Activated T-helper 1 cell treated with anti-CD3 and anti-CD28 coated beads, Interleukin-12 subunit alpha, Interleukin-12 subunit beta, Interleukin-2, Interleukin-4 antibody, amounts not matched to agents 30 ng/mL and 10 ng/mL and 1 ng/mL, durations not matched to agents 14 hours and 24 hours and 36 hours (primary cell): ENCODE measurements at regions not wholly inside any gene's neighbourhood (a gene's known extent, or its start where the extent isn't known, plus 50 kb on each side); places are given as distances from the start of the nearest gene placed in this dataset.

ENCODE experiments used
- DNase-seq: peaks from one replicate; pipeline ENCODE4 v3.0.0; 2021; ENCODE audit warnings: low spot score
- H3K27ac Mint-ChIP-seq: one replicate; pipeline ENCODE4 v1.8.0; 2021; ENCODE audit warnings: mild to moderate bottlenecking, mixed read lengths
- H3K27me3 Mint-ChIP-seq: one replicate; pipeline ENCODE4 v1.8.0; 2022; ENCODE audit warnings: mild to moderate bottlenecking, moderate library complexity, mixed read lengths; ENCODE audit not compliant: insufficient read depth
- H3K36me3 Mint-ChIP-seq: one replicate; pipeline ENCODE4 v1.8.0; 2021; ENCODE audit warnings: low read depth, mixed read lengths
- H3K4me1 Mint-ChIP-seq: one replicate; pipeline ENCODE4 v1.8.0; 2021; ENCODE audit warnings: low read depth, mixed read lengths
- H3K4me3 Mint-ChIP-seq: one replicate; pipeline ENCODE4 v1.8.0; 2021; ENCODE audit warnings: mild to moderate bottlenecking, moderate library complexity, mixed read lengths
- H3K9me3 Mint-ChIP-seq: one replicate; pipeline ENCODE4 v1.8.0; 2021; ENCODE audit warnings: mixed read lengths
- intact Hi-C: fragments of 100-400 bp; cut with micrococcal nuclease; formaldehyde crosslinking; loops from one replicate; pipeline ENCODE4 v1.15.1; 2024

- no peaks in the 10 kb centered on the region for H3K4me1 Mint-ChIP-seq
- H3K9me3 Mint-ChIP-seq, result peaks cover 21% of the 10 kb centered on the region
- H3K27me3 Mint-ChIP-seq, result no peaks in the 10 kb centered on the region
- DNase-seq, result no peak
- no peak overlapping the region for H3K27ac Mint-ChIP-seq
- peaks cover 1% of the 10 kb centered on the region for H3K36me3 Mint-ChIP-seq
- H3K4me3 Mint-ChIP-seq, result no peak overlapping the region
- intact Hi-C loops, result no loop called here
These were observed 163.2 kb downstream of the DYRK2 start for GRCh38 chr12:67811437-67812361.

DNA sequence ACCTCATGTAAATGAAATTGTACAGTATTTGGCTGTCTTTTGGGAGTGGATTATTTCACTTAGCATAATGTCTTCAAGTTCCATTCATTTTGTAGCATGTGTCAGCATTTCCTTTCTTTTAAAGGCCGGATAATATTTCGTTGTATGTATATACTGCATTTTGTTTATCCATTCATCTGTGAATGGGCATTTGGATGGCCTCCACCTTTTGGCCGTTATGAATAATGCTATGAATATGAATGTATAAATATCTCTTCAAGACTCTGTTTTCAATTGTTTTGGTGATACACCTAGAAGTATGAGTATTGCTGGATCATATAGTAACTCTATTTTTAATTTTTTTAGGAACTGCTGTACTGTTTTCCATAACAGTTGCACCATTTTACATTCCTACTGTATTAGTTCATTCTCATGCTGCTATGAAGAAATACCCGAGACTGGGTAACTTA is 164.9 kb downstream of the DYRK2 start:
- peaks cover 1% of the 10 kb centered on the region for H3K36me3 Mint-ChIP-seq
- no peak overlapping the region for H3K4me3 Mint-ChIP-seq
- intact Hi-C loops, result no loop called here
- DNase-seq, result no peak
- H3K27me3 Mint-ChIP-seq, result no peaks in the 10 kb centered on the region
- no peaks in the 10 kb centered on the region for H3K4me1 Mint-ChIP-seq
- peaks cover 32% of the 10 kb centered on the region for H3K9me3 Mint-ChIP-seq
- H3K27ac Mint-ChIP-seq, result no peak overlapping the region

DNA sequence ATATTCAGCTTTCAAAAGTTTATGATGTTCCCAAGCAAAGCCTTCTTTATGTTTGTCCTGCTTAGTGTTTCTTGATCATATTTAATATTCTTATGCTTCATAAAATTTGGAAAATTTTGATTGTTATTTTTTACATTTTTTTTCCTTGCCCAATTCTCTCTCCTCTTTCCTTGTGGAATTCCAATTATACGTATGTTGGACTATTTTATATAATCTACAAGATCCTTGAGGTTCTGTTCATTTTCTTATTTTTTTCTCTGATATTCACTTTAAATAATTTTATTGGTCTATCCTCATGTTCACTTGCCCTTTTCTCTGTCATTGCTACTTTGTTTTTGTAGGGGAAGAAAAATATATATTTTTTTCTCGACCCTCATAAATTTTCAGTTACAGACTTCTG is 167.7 kb downstream of the DYRK2 start:
- H3K4me3 Mint-ChIP-seq, result no peak overlapping the region
- peaks cover 32% of the 10 kb centered on the region for H3K9me3 Mint-ChIP-seq
- intact Hi-C loops, result no loop called here
- H3K27ac Mint-ChIP-seq, result no peak overlapping the region
- H3K36me3 Mint-ChIP-seq, result no peaks in the 10 kb centered on the region
- no peaks in the 10 kb centered on the region for H3K27me3 Mint-ChIP-seq
- DNase-seq, result no peak
- no peaks in the 10 kb centered on the region for H3K4me1 Mint-ChIP-seq

GRCh38 chr12:67818459-67818903 is 169.9 kb downstream of the DYRK2 start:
- no peaks in the 10 kb centered on the region for H3K4me1 Mint-ChIP-seq
- intact Hi-C loops, result no loop called here
- H3K4me3 Mint-ChIP-seq, result no peak overlapping the region
- H3K27me3 Mint-ChIP-seq, result peaks cover 2% of the 10 kb centered on the region
- peaks cover 32% of the 10 kb centered on the region for H3K9me3 Mint-ChIP-seq
- no peaks in the 10 kb centered on the region for H3K36me3 Mint-ChIP-seq
- DNase-seq, result no peak
- H3K27ac Mint-ChIP-seq, result no peak overlapping the region

GRCh38 chr12:67819902-67820301 is 169.3 kb upstream of the IFNG-AS1 start:
- intact Hi-C loops, result loop anchor here (10.0 kb wide), 1 partner anchor 475 kb away; no protein-coding TSS in a partner anchor
- Mint-ChIP-seq H3K4me3 (no peak overlapping the region), H3K27me3 (peaks cover 2% of the 10 kb centered on the region), H3K27ac (no peak overlapping the region), H3K36me3 (no peaks in the 10 kb centered on the region), H3K4me1 (no peaks in the 10 kb centered on the region), H3K9me3 (peaks cover 27% of the 10 kb centered on the region)
- DNase-seq, result no peak

DNA sequence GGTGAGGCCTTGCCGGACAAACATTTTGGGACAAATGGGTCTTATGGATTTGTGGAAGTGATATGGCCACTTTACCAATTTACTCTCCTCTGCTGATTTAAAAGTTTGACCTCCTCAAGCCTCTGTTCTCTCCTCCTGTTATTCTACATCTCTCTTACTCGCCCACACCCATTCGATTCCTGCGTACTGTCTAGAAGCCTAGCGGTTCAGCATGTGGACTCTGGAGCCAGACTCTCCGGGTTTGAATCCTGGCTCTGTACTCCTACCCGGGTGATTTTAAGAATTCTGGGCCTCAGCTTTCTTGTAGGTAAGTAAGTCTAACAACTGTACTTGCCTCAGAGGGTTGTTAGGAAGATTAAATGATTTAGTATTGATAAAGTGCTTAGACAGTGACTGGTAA is 168.6 kb upstream of the IFNG-AS1 start:
- H3K4me3 Mint-ChIP-seq, result no peak overlapping the region
- no peaks in the 10 kb centered on the region for H3K36me3 Mint-ChIP-seq
- peaks cover 2% of the 10 kb centered on the region for H3K27me3 Mint-ChIP-seq
- DNase-seq, result no peak
- H3K4me1 Mint-ChIP-seq, result no peaks in the 10 kb centered on the region
- peaks cover 20% of the 10 kb centered on the region for H3K9me3 Mint-ChIP-seq
- intact Hi-C loops, result loop anchor here (10.0 kb wide), 1 partner anchor 474 kb away; no protein-coding TSS in a partner anchor
- H3K27ac Mint-ChIP-seq, result no peak overlapping the region

- intact Hi-C loops, result loop anchor here (10.0 kb wide), 1 partner anchor 472 kb away; no protein-coding TSS in a partner anchor
- Mint-ChIP-seq H3K4me1 (peaks cover 4% of the 10 kb centered on the region), H3K4me3 (no peak overlapping the region), H3K27me3 (peaks cover 2% of the 10 kb centered on the region), H3K27ac (no peak overlapping the region), H3K36me3 (no peaks in the 10 kb centered on the region), H3K9me3 (peaks cover 4% of the 10 kb centered on the region)
- DNase-seq, result no peak
These were observed 166.4 kb upstream of the IFNG-AS1 start for GRCh38 chr12:67822826-67823225.

- peaks cover 2% of the 10 kb centered on the region for H3K36me3 Mint-ChIP-seq
- H3K4me1 Mint-ChIP-seq, result peaks cover 14% of the 10 kb centered on the region
- H3K27ac Mint-ChIP-seq, result no peak overlapping the region
These were observed 163.1 kb upstream of the IFNG-AS1 start for GRCh38 chr12:67826148-67826547.

DNA sequence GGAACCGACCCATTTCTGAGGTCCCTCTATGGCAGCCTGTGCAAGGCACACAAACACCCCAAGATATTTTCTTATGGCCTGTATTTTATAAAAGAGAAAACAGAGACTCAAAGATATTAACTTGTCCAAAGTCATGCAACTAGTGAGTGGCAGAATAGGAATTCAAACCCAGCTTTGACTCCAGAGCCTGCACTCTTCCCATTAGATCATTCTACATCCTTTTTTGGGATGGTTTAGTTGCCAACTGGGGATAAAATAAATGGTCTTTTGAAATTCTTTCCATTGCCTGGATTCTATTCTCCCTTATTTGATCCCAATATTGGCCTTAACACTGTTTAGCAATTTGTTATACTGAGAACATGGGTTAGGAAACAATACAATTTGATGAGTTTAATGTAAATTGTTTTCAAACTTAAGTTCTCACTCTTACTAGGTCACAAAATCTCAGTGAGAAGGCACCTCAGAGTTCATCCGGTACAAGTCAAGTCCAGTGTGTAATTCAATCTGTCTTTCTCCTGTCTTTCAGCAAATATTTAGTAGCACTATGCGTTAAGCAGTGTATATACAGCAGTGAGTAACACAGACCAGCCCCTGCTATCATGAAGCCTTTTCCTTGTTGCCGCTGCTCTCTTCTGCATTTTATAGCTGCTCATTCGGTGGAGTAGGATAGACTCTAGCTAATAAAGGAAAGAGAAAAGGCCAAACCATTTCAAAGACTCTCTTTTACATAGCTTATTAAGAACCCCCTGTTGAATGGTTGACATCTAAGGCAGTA is 162.1 kb upstream of the IFNG-AS1 start:
- peaks cover 2% of the 10 kb centered on the region for H3K36me3 Mint-ChIP-seq
- DNase-seq, result no peak
- no peak overlapping the region for H3K4me3 Mint-ChIP-seq
- H3K27me3 Mint-ChIP-seq, result no peaks in the 10 kb centered on the region
- intact Hi-C loops, result loop anchor here (5.0 to 10.0 kb wide), 2 partner anchors 290 to 468 kb away; no protein-coding TSS in a partner anchor
- H3K9me3 Mint-ChIP-seq, result peaks cover 17% of the 10 kb centered on the region
- H3K27ac Mint-ChIP-seq, result peak overlapping the region; percentile 67
- peaks cover 14% of the 10 kb centered on the region for H3K4me1 Mint-ChIP-seq

More at GRCh38 chr12:67826148-67826547, 163.1 kb upstream of the IFNG-AS1 start:
- intact Hi-C loops, result loop anchor here (5.0 to 10.0 kb wide), 2 partner anchors 291 to 469 kb away; no protein-coding TSS in a partner anchor
- peaks cover 2% of the 10 kb centered on the region for H3K27me3 Mint-ChIP-seq
- peaks cover 17% of the 10 kb centered on the region for H3K9me3 Mint-ChIP-seq
- no peak overlapping the region for H3K4me3 Mint-ChIP-seq
- DNase-seq, result no peak

DNA sequence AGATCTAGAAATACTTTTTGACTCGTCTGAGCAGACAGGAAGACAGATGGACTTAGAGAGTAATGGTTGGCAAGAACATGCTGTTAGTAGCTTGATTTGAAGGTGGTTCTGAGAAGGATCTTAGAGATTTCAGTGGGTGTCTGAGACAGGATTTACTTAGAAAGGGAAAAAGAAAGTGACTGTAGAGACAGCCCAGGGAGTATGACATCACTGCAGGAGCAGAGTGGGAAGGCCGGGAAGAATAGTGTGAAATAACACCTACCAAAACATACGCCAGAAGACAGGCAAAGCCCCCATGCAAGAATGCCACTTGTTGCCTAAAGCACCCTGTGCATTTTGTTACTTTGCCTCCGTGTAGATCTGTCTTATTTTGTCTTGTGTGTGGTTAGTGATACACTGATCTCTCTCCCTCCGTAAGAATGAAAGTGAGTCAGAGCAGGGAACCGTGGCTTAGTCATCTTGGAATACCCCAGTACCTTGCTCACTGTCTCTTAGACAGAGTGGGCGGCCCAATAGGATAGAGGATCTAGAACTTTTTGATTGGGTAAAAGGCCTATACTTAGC is 161.3 kb upstream of the IFNG-AS1 start:
- intact Hi-C loops, result loop anchor here (1.0 to 10.0 kb wide), 4 partner anchors 24 to 467 kb away; no protein-coding TSS in a partner anchor
- DNase-seq, result no peak
- H3K9me3 Mint-ChIP-seq, result peaks cover 17% of the 10 kb centered on the region
- peak overlapping the region; percentile 3 for H3K4me3 Mint-ChIP-seq
- H3K27ac Mint-ChIP-seq, result peak overlapping the region; percentile 67
- H3K4me1 Mint-ChIP-seq, result peaks cover 14% of the 10 kb centered on the region
- peaks cover 2% of the 10 kb centered on the region for H3K36me3 Mint-ChIP-seq
- no peaks in the 10 kb centered on the region for H3K27me3 Mint-ChIP-seq

DNA sequence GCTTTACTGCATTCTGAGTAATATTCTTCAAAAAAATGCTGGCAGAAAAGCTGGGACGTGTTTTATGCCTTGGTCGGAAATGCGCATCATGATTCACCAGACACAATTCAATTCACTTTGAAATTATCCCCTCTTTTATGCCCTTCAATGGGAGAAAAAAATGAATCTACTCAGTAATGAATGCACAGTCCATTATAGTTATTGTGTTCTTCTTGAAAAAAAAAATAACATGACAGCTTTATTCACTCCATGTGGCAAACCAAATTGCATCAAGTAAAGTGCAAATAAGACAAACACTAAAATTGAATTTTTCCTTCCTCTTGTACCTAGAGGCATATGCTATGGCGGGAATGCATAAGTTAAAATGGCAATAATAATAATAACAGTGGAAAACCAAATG is 159.4 kb upstream of the IFNG-AS1 start:
- Mint-ChIP-seq H3K9me3 (peaks cover 17% of the 10 kb centered on the region), H3K27me3 (no peaks in the 10 kb centered on the region)

GRCh38 chr12:67832155-67832554 is 157.1 kb upstream of the IFNG-AS1 start:
- H3K9me3 Mint-ChIP-seq, result peaks cover 17% of the 10 kb centered on the region
- H3K36me3 Mint-ChIP-seq, result peaks cover 2% of the 10 kb centered on the region
- H3K27ac Mint-ChIP-seq, result no peak overlapping the region
- H3K4me3 Mint-ChIP-seq, result no peak overlapping the region
- intact Hi-C loops, result no loop called here
- peaks cover 2% of the 10 kb centered on the region for H3K27me3 Mint-ChIP-seq
- DNase-seq, result no peak
- peaks cover 14% of the 10 kb centered on the region for H3K4me1 Mint-ChIP-seq

More for the DNA sequence above, 159.4 kb upstream of the IFNG-AS1 start:
- H3K27ac Mint-ChIP-seq, result no peak overlapping the region
- no peak for DNase-seq
- intact Hi-C loops, result loop anchor here (5.0 to 10.0 kb wide), 2 partner anchors 287 to 465 kb away; no protein-coding TSS in a partner anchor
- H3K36me3 Mint-ChIP-seq, result peaks cover 2% of the 10 kb centered on the region
- peaks cover 14% of the 10 kb centered on the region for H3K4me1 Mint-ChIP-seq
- no peak overlapping the region for H3K4me3 Mint-ChIP-seq
